Stomach (tissue), 8 donors: ENCODE measurements at regions not wholly inside any gene's neighbourhood (a gene's known extent, or its start where the extent isn't known, plus 50 kb on each side); places are given as distances from the start of the nearest gene placed in this dataset.

Experiments used
- DNase-seq, 2 donors: peaks; one replicate each; pipeline versions ENCODE4 v3.0.0 to v3.0.0-alpha.2; 2013 to 2019
- H3K27ac ChIP-seq, 5 donors: fragments of 200-600 bp in 4 of 5; sonication (generic) in 4 of 5; one replicate each; pipeline ENCODE4 v1.5.1; 2013 to 2019; ENCODE audit warnings: mild to moderate bottlenecking in 1 of 5, moderate library complexity in 1 of 5
- H3K27me3 ChIP-seq, 3 donors: fragments of 200-600 bp; sonication (generic); one replicate each; pipeline ENCODE4 v1.5.1; 2017 to 2019; ENCODE audit warnings: mixed run types in 1 of 3
- H3K36me3 ChIP-seq, 4 donors: fragments of 200-600 bp; sonication (generic); 1 replicate in 3 of 4; 2 replicates in 1 of 4; pipeline ENCODE4 v1.5.1; 2016 to 2019
- H3K4me1 ChIP-seq, 4 donors: fragments of 200-600 bp; sonication (generic); one replicate each; pipeline ENCODE4 v1.5.1; 2016 to 2019
- H3K4me3 ChIP-seq, 4 donors: fragments of 200-600 bp; sonication (generic) in 3 of 4; one replicate each; pipeline ENCODE4 v1.5.1; 2016 to 2019; ENCODE audit warnings: mild to moderate bottlenecking in 1 of 4
- H3K9me3 ChIP-seq, 4 donors: fragments of 200-600 bp; sonication (generic); one replicate each; pipeline ENCODE4 v1.5.1; 2016 to 2019
- CTCF ChIP-seq, 7 experiments: fragments of 450-650 bp in 4 of 7; fragments of 200-600 bp in 3 of 7; sonication (generic) in 3 of 7; IDR thresholded peaks; one replicate each; pipeline ENCODE4 v1.5.1; 2016 to 2019; ENCODE audit warnings: antibody characterized with exemption in 7 of 7, control low read depth in 2 of 7, mild to moderate bottlenecking in 1 of 7
- EP300 ChIP-seq: sonication (generic); formaldehyde crosslinking; IDR thresholded peaks from one replicate; pipeline ENCODE4 v1.6.1; 2017; ENCODE audit warnings: antibody characterized with exemption
- POLR2A ChIP-seq, 4 donors: fragments of 450-650 bp; IDR thresholded peaks; one replicate each; pipeline ENCODE4 v1.6.1; 2016; ENCODE audit warnings: antibody characterized with exemption in 4 of 4, control low read depth in 2 of 4, mild to moderate bottlenecking in 1 of 4, moderate library complexity in 1 of 4
- POLR2AphosphoS5 ChIP-seq, 3 donors: sonication (generic); formaldehyde crosslinking; IDR thresholded peaks; one replicate each; pipeline ENCODE4 v1.6.1; 2016; ENCODE audit warnings: antibody characterized with exemption in 3 of 3
- WGBS, 5 donors: extraction: QIAGEN DNeasy Blood & Tissue Kit in 3 of 5; methylation state at CpG; one replicate each; pipeline versions ENCODE4 v1.1.5 to v1.1.7; 2013 to 2018; 5-methylcytosine and 5-hydroxymethylcytosine counted together
- intact Hi-C: fragments of 100-400 bp; cut with DNase I; formaldehyde crosslinking; loops from one replicate; pipeline ENCODE4 v1.15.1; 2023; ENCODE audit warnings: low total_unique reads
- donor health status: healthy with polysubstance abuse.
- donor health status: Bipolar disorder and iron deficiency.
- donor health status: healthy.

- no peaks in the 10 kb centered on the region for H3K9me3 ChIP-seq
- intact Hi-C loops = loop anchor here (5.0 to 10.0 kb wide), 2 partner anchors 763 to 995 kb away; no protein-coding TSS in a partner anchor
- DNase-seq = peak in 1 of 2 donors; percentile 39
- H3K4me3 ChIP-seq = no peak overlapping the region
- H3K27ac ChIP-seq = no peak overlapping the region
- H3K27me3 ChIP-seq = no peaks in the 10 kb centered on the region
- H3K36me3 ChIP-seq = no peaks in the 10 kb centered on the region
- peak in 4 of 7 experiments; percentile 43 to 51 (median 44) for TF ChIP-seq CTCF (IDR thresholded peaks at IDR 0.05)
- no peak for TF ChIP-seq POLR2AphosphoS5 (IDR thresholded peaks at IDR 0.05)
- no peaks in the 10 kb centered on the region for H3K4me1 ChIP-seq
- 30 to 54% (median 39%) methylated on average over 5 of the region's 5 CpGs for WGBS, 5 donors
Observed at GRCh38 chr11:11789735-11790369, 51.9 kb upstream of the USP47 start.

GRCh38 chr11:11788063-11788710, 53.6 kb upstream of the USP47 start:
- Histone ChIP-seq H3K27me3 (no peaks in the 10 kb centered on the region), H3K27ac (no peak overlapping the region), H3K4me3 (no peak overlapping the region), H3K4me1 (peaks cover 0 to under 1% (median 0%) of the 10 kb centered on the region in 4 donors), H3K9me3 (no peaks in the 10 kb centered on the region), H3K36me3 (no peaks in the 10 kb centered on the region)
- DNase-seq = no peak
- intact Hi-C loops = loop anchor here (5.0 to 10.0 kb wide), 2 partner anchors 761 to 993 kb away; no protein-coding TSS in a partner anchor
- TF ChIP-seq CTCF (IDR thresholded peaks at IDR 0.05) (peak in 1 of 7 experiments; percentile 5), POLR2A (IDR thresholded peaks at IDR 0.05) (no peak), EP300 (no peak)
- 43 to 58% (median 48%) methylated on average over 7 of the region's 7 CpGs for WGBS, 5 donors

GRCh38 chr11:11787305-11788062, 54.3 kb upstream of the USP47 start:
- Histone ChIP-seq H3K4me1 (peaks cover 0 to 7% (median 0%) of the 10 kb centered on the region in 4 donors), H3K27me3 (no peaks in the 10 kb centered on the region), H3K27ac (no peak overlapping the region), H3K9me3 (no peaks in the 10 kb centered on the region), H3K4me3 (no peak overlapping the region), H3K36me3 (no peaks in the 10 kb centered on the region)
- TF ChIP-seq EP300 (no peak), CTCF (IDR thresholded peaks at IDR 0.05) (peak in 5 of 7 experiments; percentile 69 to 88 (median 84)), POLR2A (IDR thresholded peaks at IDR 0.05) (no peak), POLR2AphosphoS5 (IDR thresholded peaks at IDR 0.05) (no peak)
- peak; percentile 79 to 91 for DNase-seq
- WGBS, 5 donors = 60 to 68% (median 67%) methylated on average over 7 of the region's 7 CpGs
- intact Hi-C loops = loop anchor here (5.0 to 10.0 kb wide), 2 partner anchors 760 to 993 kb away; no protein-coding TSS in a partner anchor

- Histone ChIP-seq H3K4me3 (no peak overlapping the region), H3K27me3 (no peaks in the 10 kb centered on the region), H3K9me3 (no peaks in the 10 kb centered on the region), H3K4me1 (peaks cover 0 to 7% (median 0%) of the 10 kb centered on the region in 4 donors), H3K36me3 (no peaks in the 10 kb centered on the region), H3K27ac (no peak overlapping the region)
- peak in 4 of 7 experiments; percentile 5 to 31 (median 13) for TF ChIP-seq CTCF (IDR thresholded peaks at IDR 0.05)
- no peak for TF ChIP-seq POLR2A (IDR thresholded peaks at IDR 0.05)
- no peak for TF ChIP-seq EP300
- TF ChIP-seq POLR2AphosphoS5 (IDR thresholded peaks at IDR 0.05) = no peak
- 70 to 77% (median 74%) methylated on average over 4 of the region's 4 CpGs for whole genome bisulfite sequencing, 5 donors
- intact Hi-C loops = loop anchor here (5.0 to 10.0 kb wide), 2 partner anchors 759 to 992 kb away; no protein-coding TSS in a partner anchor
- peak in 1 of 2 donors; percentile 46 for DNase-seq
Observed at GRCh38 chr11:11786771-11787170, 55.0 kb upstream of the USP47 start.
